B cell (primary cell): ENCODE measurements at regions not wholly inside any gene's neighbourhood (a gene's known extent, or its start where the extent isn't known, plus 50 kb on each side); places are given as distances from the start of the nearest gene placed in this dataset.

ENCODE experiments used
- ATAC-seq: fragments of 200-7000 bp; cut with Tn5 transposase; one replicate; pipeline ENCODE4 v1.10.0; 2021; ENCODE audit warnings: low read depth, mild to moderate bottlenecking, moderate number of reproducible peaks, moderate library complexity
- CTCF ChIA-PET: fragments of 350-600 bp; sonication (Branson Sonifier 250); formaldehyde crosslinking; loops from one replicate; lab custom pipeline; 2021; ENCODE audit warnings: antibody characterized with exemption, inconsistent platforms; lab: Charles Lee
- POLR2A ChIA-PET: fragments of 350-600 bp; sonication (Branson Sonifier 250); formaldehyde crosslinking; loops from one replicate; lab custom pipeline; 2021; ENCODE audit warnings: antibody characterized with exemption; lab: Charles Lee
- DNase-seq: peaks from one replicate; pipeline ENCODE4 v3.0.0; 2013
- H2AFZ ChIP-seq: 2 replicates; pipeline ENCODE4 v1.6.1; 2012; ENCODE audit warnings: mild to moderate bottlenecking, low read depth, low read length; ENCODE audit not compliant: insufficient read depth, poor library complexity, severe bottlenecking
- H3K27ac ChIP-seq, 2 donors: 1 replicate in 1 of 2; 2 replicates in 1 of 2; pipeline ENCODE4 v1.5.1; 2012 to 2013; ENCODE audit warnings: low read length in 2 of 2, mild to moderate bottlenecking in 2 of 2, moderate library complexity in 1 of 2
- H3K27me3 ChIP-seq, 4 experiments: fragments of 200-600 bp in 1 of 4; sonication (generic) in 1 of 4; replicated peaks in 1 of 4; 1 replicate in 2 of 4; 2 replicates in 2 of 4; pipeline versions ENCODE4 v1.6.1 to v1.7.0; 2013 to 2016; ENCODE audit warnings: low read length in 3 of 4, mild to moderate bottlenecking in 2 of 4, mixed read lengths in 1 of 4, moderate library complexity in 1 of 4; ENCODE audit not compliant: insufficient read depth in 4 of 4, control insufficient read depth in 3 of 4; ENCODE audit errors: control extremely low read depth in 1 of 4
- H3K36me3 ChIP-seq, 2 experiments: replicated peaks in 1 of 2; 1 replicate in 1 of 2; 2 replicates in 1 of 2; pipeline versions ENCODE4 v1.6.1 to v1.7.1; 2013; ENCODE audit warnings: low read length in 1 of 2; ENCODE audit not compliant: insufficient read depth in 2 of 2, control insufficient read depth in 1 of 2; ENCODE audit errors: control extremely low read depth in 1 of 2, extremely low read depth in 1 of 2
- H3K4me1 ChIP-seq, 2 donors: fragments of 200-600 bp in 1 of 2; sonication (generic) in 1 of 2; 1 replicate in 1 of 2; 2 replicates in 1 of 2; pipeline versions ENCODE4 v1.5.1 to v1.6.1; 2013 to 2017; ENCODE audit warnings: low read length in 2 of 2; ENCODE audit not compliant: control insufficient read depth in 2 of 2, insufficient read depth in 2 of 2
- H3K4me2 ChIP-seq: replicated peaks from 2 replicates; pipeline ENCODE3; 2012; ENCODE audit warnings: mild to moderate bottlenecking, low read depth, low read length; ENCODE audit not compliant: poor library complexity, severe bottlenecking
- H3K4me3 ChIP-seq, 5 experiments: fragments of 200-600 bp in 1 of 5; sonication (generic) in 1 of 5; 1 replicate in 3 of 5; 2 replicates in 2 of 5; pipeline versions ENCODE4 v1.5.1 to v1.7.0; 2011 to 2016; ENCODE audit warnings: low read length in 4 of 5, mild to moderate bottlenecking in 4 of 5, low read depth in 2 of 5, control low read depth in 1 of 5, moderate library complexity in 1 of 5; ENCODE audit not compliant: insufficient read depth in 1 of 5; ENCODE audit errors: control extremely low read depth in 1 of 5, extremely low read depth in 1 of 5
- H3K79me2 ChIP-seq: fragments of 200-600 bp; sonication (generic); one replicate; pipeline ENCODE4 v1.6.0; 2016; ENCODE audit warnings: low read length; ENCODE audit not compliant: control insufficient read depth, insufficient read depth
- H3K9ac ChIP-seq: fragments of 200-600 bp; sonication (generic); 2 replicates; pipeline ENCODE4 v1.6.1; 2017; ENCODE audit warnings: mild to moderate bottlenecking, low read length, moderate library complexity
- H3K9me3 ChIP-seq, 3 donors: one replicate each; pipeline versions ENCODE4 v1.6.1 to v1.7.1; 2013; ENCODE audit warnings: low read length in 2 of 3; ENCODE audit not compliant: control insufficient read depth in 2 of 3, insufficient read depth in 1 of 3; ENCODE audit errors: control extremely low read depth in 1 of 3
- H4K20me1 ChIP-seq: 2 replicates; pipeline ENCODE4 v1.6.0; 2012; ENCODE audit warnings: mild to moderate bottlenecking, low read length; ENCODE audit not compliant: insufficient read depth, control insufficient read depth, poor library complexity, severe bottlenecking
- H3K27ac Mint-ChIP-seq: one replicate; pipeline ENCODE4 v1.8.0; 2021; ENCODE audit warnings: mixed read lengths
- H3K27me3 Mint-ChIP-seq: one replicate; pipeline ENCODE4 v1.8.0; 2021; ENCODE audit warnings: mixed read lengths
- H3K4me1 Mint-ChIP-seq: one replicate; pipeline ENCODE4 v1.8.0; 2021; ENCODE audit warnings: mixed read lengths
- H3K4me3 Mint-ChIP-seq: one replicate; pipeline ENCODE4 v1.8.0; 2021; ENCODE audit warnings: mixed read lengths
- H3K9me3 Mint-ChIP-seq: one replicate; pipeline ENCODE4 v1.8.0; 2022; ENCODE audit warnings: mixed read lengths; ENCODE audit not compliant: insufficient read depth
- CTCF ChIP-seq: fragments of 200-600 bp; IDR thresholded peaks from one replicate; pipeline ENCODE4 v1.8.0; 2022; ENCODE audit warnings: antibody characterized with exemption, mild to moderate bottlenecking
- EZH2 ChIP-seq: IDR thresholded peaks from 2 replicates; pipeline ENCODE4 v1.6.1; 2012; ENCODE audit warnings: borderline replicate concordance, low read depth, mild to moderate bottlenecking, moderate library complexity, low read length; ENCODE audit not compliant: insufficient read depth, poor library complexity, severe bottlenecking
- WGBS: methylation state at CpG from one replicate; pipeline ENCODE4 v1.1.5; 2013; ENCODE audit warnings: missing lambda C conversion rate; ENCODE audit not compliant: insufficient coverage; 5-methylcytosine and 5-hydroxymethylcytosine counted together
- intact Hi-C: fragments of 100-400 bp; cut with micrococcal nuclease; formaldehyde crosslinking; loops from one replicate; pipeline ENCODE4 v1.10.0; 2022

GRCh38 chr3:176807938-176808337 lies 389.3 kb downstream of the TBL1XR1 start:
- H3K4me3 Mint-ChIP-seq = no peak overlapping the region
- 47% methylated on average over 2 of the region's 2 CpGs for WGBS
- CTCF ChIA-PET = no interaction called here

GRCh38 chr3:176799675-176800074 lies 397.6 kb downstream of the TBL1XR1 start:
- Histone ChIP-seq H3K4me3 (no peak overlapping the region), H3K9me3 (no peaks in the 10 kb centered on the region), H3K4me2 (no peak overlapping the region), H3K9ac (no peak overlapping the region), H4K20me1 (no peaks in the 10 kb centered on the region), H3K27me3 (no peaks in the 10 kb centered on the region), H2AFZ (no peak overlapping the region), H3K4me1 (no peaks in the 10 kb centered on the region), H3K79me2 (no peaks in the 10 kb centered on the region), H3K27ac (no peak overlapping the region), H3K36me3 (no peaks in the 10 kb centered on the region)
- DNase-seq (no peak), ATAC-seq (no peak)
- TF ChIP-seq CTCF = no peak
- TF ChIP-seq EZH2 = no peak
- peaks cover 2% of the 10 kb centered on the region for H3K9me3 Mint-ChIP-seq
- no peak overlapping the region for H3K4me3 Mint-ChIP-seq
- no peaks in the 10 kb centered on the region for H3K27me3 Mint-ChIP-seq
- WGBS = no CpG with 5 or more reads among the region's 2 CpGs
- no peaks in the 10 kb centered on the region for H3K4me1 Mint-ChIP-seq
- POLR2A ChIA-PET = no interaction called here
- CTCF ChIA-PET = no interaction called here
- intact Hi-C loops = no loop called here
- no peak overlapping the region for H3K27ac Mint-ChIP-seq

More at GRCh38 chr3:176807938-176808337, 389.3 kb downstream of the TBL1XR1 start:
- Histone ChIP-seq H3K27me3 (no peaks in the 10 kb centered on the region), H3K9ac (no peak overlapping the region), H3K4me2 (no peak overlapping the region), H3K36me3 (no peaks in the 10 kb centered on the region), H3K4me1 (no peaks in the 10 kb centered on the region), H3K9me3 (no peaks in the 10 kb centered on the region), H3K4me3 (no peak overlapping the region), H2AFZ (no peak overlapping the region), H3K27ac (no peak overlapping the region), H3K79me2 (no peaks in the 10 kb centered on the region), H4K20me1 (no peaks in the 10 kb centered on the region)
- DNase-seq = no peak
- intact Hi-C loops = no loop called here
- POLR2A ChIA-PET = no interaction called here
- Mint-ChIP-seq H3K27ac (no peak overlapping the region), H3K27me3 (no peaks in the 10 kb centered on the region), H3K4me1 (no peaks in the 10 kb centered on the region), H3K9me3 (no peaks in the 10 kb centered on the region)
- ATAC-seq = no peak
- TF ChIP-seq EZH2 (no peak), CTCF (no peak)
